ENCODE measurements at regions not wholly inside any gene's neighbourhood (a gene's known extent, or its start where the extent isn't known, plus 50 kb on each side); places are given as distances from the start of the nearest gene placed in this dataset.

DNA sequence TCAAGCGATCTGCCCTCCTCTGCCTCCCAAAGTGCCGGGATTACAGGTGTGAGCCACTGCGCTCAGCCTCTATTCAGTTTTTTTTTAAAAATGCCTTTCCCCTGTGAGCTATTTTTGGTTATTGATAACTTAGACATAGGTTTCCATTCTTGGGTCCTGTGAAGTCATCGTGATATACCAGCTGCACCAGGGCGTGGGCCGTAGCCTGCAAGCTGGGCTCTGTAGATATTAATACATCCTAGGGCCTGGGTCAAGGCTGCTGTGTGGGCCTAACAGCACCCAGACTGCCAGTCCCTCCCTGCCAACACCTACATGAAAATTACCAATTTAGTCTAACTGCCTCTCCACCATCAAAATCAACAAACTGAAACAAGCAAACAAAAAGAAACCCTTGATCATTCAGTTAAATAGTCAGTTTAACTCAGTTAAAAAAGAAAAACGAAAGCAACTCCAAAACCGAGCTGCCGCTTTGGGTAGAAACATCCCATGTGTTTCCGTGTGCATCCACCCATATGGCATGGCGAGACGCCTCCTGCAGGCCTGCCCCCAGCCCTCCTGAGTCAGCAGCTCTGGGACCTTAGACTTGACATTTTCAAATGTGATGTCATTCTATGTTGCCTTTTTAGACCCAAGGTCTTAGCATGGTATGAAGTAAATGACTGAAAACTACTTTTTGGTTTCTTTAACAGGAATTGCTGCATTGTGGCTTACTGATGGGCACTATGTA lies 330.2 kb downstream of the GLRX3 start:
- TF ChIP-seq STAT1 (IDR thresholded peaks at IDR 0.05; ENCODE audit: unreplicated experiment): no peak
- no peak for TF ChIP-seq POLR2AphosphoS5 (IDR thresholded peaks at IDR 0.05; ENCODE audit: low read depth)
- TF ChIP-seq, protein P1, sequence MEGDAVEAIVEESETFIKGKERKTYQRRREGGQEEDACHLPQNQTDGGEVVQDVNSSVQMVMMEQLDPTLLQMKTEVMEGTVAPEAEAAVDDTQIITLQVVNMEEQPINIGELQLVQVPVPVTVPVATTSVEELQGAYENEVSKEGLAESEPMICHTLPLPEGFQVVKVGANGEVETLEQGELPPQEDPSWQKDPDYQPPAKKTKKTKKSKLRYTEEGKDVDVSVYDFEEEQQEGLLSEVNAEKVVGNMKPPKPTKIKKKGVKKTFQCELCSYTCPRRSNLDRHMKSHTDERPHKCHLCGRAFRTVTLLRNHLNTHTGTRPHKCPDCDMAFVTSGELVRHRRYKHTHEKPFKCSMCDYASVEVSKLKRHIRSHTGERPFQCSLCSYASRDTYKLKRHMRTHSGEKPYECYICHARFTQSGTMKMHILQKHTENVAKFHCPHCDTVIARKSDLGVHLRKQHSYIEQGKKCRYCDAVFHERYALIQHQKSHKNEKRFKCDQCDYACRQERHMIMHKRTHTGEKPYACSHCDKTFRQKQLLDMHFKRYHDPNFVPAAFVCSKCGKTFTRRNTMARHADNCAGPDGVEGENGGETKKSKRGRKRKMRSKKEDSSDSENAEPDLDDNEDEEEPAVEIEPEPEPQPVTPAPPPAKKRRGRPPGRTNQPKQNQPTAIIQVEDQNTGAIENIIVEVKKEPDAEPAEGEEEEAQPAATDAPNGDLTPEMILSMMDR (conservative IDR thresholded peaks at IDR 0.05; ENCODE audit: low read depth in 2 of 2): no peak
- TF ChIP-seq, protein P2, sequence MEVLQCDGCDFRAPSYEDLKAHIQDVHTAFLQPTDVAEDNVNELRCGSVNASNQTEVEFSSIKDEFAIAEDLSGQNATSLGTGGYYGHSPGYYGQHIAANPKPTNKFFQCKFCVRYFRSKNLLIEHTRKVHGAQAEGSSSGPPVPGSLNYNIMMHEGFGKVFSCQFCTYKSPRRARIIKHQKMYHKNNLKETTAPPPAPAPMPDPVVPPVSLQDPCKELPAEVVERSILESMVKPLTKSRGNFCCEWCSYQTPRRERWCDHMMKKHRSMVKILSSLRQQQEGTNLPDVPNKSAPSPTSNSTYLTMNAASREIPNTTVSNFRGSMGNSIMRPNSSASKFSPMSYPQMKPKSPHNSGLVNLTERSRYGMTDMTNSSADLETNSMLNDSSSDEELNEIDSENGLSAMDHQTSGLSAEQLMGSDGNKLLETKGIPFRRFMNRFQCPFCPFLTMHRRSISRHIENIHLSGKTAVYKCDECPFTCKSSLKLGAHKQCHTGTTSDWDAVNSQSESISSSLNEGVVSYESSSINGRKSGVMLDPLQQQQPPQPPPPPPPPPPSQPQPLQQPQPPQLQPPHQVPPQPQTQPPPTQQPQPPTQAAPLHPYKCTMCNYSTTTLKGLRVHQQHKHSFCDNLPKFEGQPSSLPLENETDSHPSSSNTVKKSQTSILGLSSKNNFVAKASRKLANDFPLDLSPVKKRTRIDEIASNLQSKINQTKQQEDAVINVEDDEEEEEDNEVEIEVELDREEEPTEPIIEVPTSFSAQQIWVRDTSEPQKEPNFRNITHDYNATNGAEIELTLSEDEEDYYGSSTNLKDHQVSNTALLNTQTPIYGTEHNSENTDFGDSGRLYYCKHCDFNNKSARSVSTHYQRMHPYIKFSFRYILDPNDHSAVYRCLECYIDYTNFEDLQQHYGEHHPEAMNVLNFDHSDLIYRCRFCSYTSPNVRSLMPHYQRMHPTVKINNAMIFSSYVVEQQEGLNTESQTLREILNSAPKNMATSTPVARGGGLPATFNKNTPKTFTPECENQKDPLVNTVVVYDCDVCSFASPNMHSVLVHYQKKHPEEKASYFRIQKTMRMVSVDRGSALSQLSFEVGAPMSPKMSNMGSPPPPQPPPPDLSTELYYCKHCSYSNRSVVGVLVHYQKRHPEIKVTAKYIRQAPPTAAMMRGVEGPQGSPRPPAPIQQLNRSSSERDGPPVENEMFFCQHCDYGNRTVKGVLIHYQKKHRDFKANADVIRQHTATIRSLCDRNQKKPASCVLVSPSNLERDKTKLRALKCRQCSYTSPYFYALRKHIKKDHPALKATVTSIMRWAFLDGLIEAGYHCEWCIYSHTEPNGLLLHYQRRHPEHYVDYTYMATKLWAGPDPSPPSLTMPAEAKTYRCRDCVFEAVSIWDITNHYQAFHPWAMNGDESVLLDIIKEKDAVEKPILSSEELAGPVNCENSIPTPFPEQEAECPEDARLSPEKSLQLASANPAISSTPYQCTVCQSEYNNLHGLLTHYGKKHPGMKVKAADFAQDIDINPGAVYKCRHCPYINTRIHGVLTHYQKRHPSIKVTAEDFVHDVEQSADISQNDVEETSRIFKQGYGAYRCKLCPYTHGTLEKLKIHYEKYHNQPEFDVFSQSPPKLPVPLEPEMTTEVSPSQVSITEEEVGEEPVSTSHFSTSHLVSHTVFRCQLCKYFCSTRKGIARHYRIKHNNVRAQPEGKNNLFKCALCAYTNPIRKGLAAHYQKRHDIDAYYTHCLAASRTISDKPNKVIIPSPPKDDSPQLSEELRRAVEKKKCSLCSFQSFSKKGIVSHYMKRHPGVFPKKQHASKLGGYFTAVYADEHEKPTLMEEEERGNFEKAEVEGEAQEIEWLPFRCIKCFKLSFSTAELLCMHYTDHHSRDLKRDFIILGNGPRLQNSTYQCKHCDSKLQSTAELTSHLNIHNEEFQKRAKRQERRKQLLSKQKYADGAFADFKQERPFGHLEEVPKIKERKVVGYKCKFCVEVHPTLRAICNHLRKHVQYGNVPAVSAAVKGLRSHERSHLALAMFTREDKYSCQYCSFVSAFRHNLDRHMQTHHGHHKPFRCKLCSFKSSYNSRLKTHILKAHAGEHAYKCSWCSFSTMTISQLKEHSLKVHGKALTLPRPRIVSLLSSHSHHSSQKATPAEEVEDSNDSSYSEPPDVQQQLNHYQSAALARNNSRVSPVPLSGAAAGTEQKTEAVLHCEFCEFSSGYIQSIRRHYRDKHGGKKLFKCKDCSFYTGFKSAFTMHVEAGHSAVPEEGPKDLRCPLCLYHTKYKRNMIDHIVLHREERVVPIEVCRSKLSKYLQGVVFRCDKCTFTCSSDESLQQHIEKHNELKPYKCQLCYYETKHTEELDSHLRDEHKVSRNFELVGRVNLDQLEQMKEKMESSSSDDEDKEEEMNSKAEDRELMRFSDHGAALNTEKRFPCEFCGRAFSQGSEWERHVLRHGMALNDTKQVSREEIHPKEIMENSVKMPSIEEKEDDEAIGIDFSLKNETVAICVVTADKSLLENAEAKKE (CRISPR knock-in tag; IDR thresholded peaks at IDR 0.05): no peak
- no peak for TF ChIP-seq ZNF114 (CRISPR knock-in tag; IDR thresholded peaks at IDR 0.05)
- TF ChIP-seq JUNB (IDR thresholded peaks at IDR 0.05; ENCODE audit: unreplicated experiment): no peak
- TF ChIP-seq CREB1 (CRISPR knock-in tag; IDR thresholded peaks at IDR 0.05; ENCODE audit: low read depth): no peak
- TF ChIP-seq, protein P3, sequence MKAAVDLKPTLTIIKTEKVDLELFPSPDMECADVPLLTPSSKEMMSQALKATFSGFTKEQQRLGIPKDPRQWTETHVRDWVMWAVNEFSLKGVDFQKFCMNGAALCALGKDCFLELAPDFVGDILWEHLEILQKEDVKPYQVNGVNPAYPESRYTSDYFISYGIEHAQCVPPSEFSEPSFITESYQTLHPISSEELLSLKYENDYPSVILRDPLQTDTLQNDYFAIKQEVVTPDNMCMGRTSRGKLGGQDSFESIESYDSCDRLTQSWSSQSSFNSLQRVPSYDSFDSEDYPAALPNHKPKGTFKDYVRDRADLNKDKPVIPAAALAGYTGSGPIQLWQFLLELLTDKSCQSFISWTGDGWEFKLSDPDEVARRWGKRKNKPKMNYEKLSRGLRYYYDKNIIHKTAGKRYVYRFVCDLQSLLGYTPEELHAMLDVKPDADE (IDR thresholded peaks at IDR 0.05): no peak
- TF ChIP-seq, protein P4, sequence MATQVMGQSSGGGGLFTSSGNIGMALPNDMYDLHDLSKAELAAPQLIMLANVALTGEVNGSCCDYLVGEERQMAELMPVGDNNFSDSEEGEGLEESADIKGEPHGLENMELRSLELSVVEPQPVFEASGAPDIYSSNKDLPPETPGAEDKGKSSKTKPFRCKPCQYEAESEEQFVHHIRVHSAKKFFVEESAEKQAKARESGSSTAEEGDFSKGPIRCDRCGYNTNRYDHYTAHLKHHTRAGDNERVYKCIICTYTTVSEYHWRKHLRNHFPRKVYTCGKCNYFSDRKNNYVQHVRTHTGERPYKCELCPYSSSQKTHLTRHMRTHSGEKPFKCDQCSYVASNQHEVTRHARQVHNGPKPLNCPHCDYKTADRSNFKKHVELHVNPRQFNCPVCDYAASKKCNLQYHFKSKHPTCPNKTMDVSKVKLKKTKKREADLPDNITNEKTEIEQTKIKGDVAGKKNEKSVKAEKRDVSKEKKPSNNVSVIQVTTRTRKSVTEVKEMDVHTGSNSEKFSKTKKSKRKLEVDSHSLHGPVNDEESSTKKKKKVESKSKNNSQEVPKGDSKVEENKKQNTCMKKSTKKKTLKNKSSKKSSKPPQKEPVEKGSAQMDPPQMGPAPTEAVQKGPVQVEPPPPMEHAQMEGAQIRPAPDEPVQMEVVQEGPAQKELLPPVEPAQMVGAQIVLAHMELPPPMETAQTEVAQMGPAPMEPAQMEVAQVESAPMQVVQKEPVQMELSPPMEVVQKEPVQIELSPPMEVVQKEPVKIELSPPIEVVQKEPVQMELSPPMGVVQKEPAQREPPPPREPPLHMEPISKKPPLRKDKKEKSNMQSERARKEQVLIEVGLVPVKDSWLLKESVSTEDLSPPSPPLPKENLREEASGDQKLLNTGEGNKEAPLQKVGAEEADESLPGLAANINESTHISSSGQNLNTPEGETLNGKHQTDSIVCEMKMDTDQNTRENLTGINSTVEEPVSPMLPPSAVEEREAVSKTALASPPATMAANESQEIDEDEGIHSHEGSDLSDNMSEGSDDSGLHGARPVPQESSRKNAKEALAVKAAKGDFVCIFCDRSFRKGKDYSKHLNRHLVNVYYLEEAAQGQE (IDR thresholded peaks at IDR 0.05; ENCODE audit: unreplicated experiment): no peak
- H3K27ac ChIP-seq (ENCODE audit: low read depth): no peak overlapping the region
- Mint-ChIP-seq H3K9me3 (peaks cover 99% of the 10 kb centered on the region), H3K36me3 (ENCODE audit: low read depth) (peaks cover 48% of the 10 kb centered on the region), H3K4me3 (no peak overlapping the region), H3K27ac (no peak overlapping the region), H3K27me3 (ENCODE audit: insufficient read depth, low read depth, poor library complexity) (peaks cover 4% of the 10 kb centered on the region), H3K4me1 (no peaks in the 10 kb centered on the region)
- H3K27me3 ChIP-seq (ENCODE audit: insufficient read depth): no peaks in the 10 kb centered on the region
- H3F3A ChIP-seq (replicated peaks; ENCODE audit: low read depth): no peaks in the 10 kb centered on the region
- H3K36me3 ChIP-seq (ENCODE audit: insufficient read depth): no peaks in the 10 kb centered on the region
- DNase-seq (ENCODE audit: low spot score) (no peak), ATAC-seq (no peak)
- H3K79me2 ChIP-seq (replicated peaks; ENCODE audit: insufficient read depth): no peaks in the 10 kb centered on the region
- no peaks in the 10 kb centered on the region for H3K4me1 ChIP-seq (ENCODE audit: insufficient read depth)
- H3K4me2 ChIP-seq: no peak overlapping the region
- H2AFZ ChIP-seq: no peak overlapping the region
- H3K9me2 ChIP-seq (ENCODE audit: insufficient read depth): no peaks in the 10 kb centered on the region
- no peak overlapping the region for H3K4me3 ChIP-seq
- H4K20me1 ChIP-seq (replicated peaks; ENCODE audit: insufficient read depth): no peaks in the 10 kb centered on the region

All from GM23338 (cell line).